OCI-M2 (cell line): ENCODE measurements at regions not wholly inside any gene's neighbourhood (a gene's known extent, or its start where the extent isn't known, plus 50 kb on each side); places are given as distances from the start of the nearest gene placed in this dataset.

Experiments
- DNase-seq: peaks from one replicate; lab custom pipeline; 2025; ENCODE audit not compliant: unreplicated experiment; lab: John Stamatoyannopoulos, UW

DNA sequence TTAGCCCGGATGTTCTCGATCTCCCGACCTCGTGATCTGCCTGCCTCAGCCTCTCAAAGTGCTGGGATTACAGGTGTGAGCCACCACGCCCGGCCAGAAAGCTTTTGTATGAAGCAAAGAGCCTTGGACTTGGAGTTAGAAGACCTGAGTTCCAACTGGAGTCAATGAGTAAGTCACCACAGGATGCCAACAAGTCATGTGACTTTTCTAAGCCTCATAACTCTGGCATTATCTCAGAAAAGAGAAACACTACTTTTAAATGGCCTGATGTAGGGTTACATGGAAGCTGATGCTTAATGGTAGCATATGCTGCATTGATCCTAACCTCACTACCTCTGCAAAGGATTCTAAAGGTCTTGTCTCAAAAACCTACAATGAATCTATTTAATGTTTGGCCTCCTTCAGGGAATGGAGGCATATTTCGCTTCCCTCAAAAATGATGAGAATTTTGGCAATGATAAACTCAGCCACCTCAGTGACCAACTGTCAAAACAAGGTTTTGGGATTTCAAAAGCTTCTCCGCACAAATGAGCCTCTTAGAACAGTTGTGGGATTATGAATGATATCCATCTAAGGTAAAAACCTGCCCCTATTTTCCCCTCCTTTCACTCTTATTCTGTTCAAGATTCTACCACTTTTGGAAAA lies 236.8 kb downstream of the ACTL7B start:
- no peak for DNase-seq

DNA sequence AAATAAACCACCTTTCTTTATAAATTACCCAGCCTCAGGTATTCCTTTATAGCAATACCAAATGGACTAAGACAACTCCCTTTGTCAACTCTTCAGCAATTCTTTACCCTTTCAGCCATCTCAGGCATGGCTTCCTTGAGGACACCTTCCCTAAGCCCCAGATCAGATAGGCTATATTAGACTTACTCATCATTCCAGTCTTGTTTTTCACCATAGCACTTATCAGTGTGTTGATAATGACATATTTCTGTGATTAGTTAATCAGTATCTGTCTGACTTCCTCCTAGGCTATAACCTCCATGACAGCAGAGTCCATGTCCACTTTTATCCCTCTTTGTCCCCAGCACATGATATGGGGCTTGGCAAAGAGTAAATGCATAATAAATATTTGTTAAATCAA lies 238.1 kb downstream of the ACTL7B start:
- no peak for DNase-seq

DNA sequence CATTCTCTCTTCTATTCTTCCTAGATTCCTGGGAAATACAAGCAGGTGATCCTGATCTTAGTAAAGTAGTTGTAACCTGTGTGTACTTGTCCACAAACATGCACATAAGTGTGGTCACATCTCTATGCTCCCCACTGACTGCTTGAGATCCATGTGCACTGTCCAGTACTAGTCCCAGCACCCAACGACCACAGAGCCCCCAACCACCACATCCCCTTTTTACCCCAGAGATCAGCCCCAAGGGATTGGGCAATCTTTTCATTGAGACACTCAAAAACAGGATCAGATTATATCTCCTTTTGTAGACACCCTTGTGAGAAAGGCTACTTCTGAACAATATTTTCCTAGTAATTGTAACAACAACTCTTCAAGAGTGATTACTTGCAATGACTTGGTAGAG lies 240.6 kb downstream of the ACTL7B start:
- DNase-seq, result no peak

DNA sequence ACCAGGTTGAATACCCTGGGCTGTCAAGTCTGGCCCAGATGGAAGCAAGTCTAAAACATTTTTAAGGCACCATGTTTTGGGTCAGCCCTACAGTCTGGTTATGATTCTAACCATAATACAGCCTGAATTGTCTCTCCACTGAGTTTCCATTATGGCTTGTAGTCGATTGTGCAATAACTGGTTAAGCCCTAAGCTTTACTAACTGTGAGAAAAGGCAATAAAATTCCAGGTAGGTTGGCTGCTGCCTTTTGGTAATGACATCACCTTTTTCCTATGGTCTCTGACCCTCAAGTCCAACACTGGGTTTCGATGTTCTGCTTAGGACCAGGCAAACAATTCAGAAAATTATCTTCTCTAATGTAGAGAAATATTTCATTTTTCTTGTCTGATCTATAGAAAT lies 243.3 kb downstream of the ACTL7B start:
- DNase-seq, result no peak

DNA sequence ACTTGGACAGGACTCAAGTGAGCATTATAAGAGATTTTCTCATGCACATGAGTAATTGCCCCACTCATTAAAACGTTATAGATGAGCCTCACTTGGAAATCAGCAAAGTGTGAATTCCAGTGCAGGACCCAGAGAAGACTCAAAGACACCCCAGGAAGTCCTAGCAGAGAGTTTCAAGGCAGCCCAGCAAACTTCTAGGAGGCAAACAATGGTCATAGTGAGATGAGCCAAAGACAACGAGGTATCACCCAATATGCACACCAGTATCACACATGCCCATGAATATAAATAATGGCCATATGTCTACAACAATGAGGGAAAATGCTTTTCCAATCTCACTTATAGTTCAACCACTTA lies 245.9 kb downstream of the ACTL7B start:
- no peak for DNase-seq

DNA sequence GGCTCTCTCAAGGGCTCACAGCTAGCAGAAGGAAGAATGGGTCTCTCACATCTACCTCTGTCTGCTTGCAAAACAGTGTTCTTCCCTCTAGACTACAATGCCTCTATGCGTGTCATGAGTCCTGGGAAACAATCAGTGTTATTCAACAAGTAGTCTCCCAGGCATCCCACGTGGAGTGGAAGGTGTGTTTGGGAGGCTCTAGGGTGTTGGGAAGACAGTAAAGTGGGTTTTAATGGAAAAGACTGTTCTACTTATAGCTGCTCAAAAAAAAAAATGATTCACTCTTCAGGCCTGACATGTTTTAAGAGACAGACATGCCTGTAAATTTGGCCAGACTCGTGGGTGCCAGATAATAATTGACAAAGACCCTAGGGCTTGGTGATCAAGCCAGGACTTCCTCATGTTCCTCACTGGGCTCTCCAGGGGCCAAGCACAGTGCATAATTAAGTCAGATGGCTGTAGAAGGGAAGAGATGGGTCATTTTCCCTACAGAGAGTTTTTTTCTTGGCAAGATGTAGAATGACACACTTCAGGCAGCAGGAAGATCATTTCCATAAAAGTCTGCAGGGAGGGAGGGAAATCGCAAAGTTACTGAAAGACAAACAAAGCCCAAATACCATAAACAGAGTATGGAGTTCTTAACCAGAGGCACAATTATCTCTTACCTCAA lies 246.4 kb downstream of the ACTL7B start:
- DNase-seq, result no peak

DNA sequence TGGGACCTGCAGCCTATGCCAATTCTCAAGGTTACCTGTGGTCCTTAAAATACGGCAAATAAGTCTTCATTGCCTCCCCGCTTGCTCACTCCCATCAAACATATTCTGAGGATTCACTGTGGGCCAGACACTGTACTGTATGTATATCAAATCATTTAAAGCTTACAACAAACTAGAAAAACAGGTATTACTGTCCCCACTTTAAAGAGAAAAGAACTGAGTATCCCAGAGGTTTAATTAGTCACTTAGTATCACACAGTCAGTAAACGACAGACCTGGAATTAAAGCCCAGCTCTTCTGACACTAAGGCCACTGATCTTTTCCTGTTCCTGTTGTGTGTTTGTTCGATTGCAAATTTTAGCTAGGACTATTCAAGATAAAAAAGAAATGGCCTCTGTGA lies 248.2 kb downstream of the ACTL7B start:
- DNase-seq, result no peak

DNA sequence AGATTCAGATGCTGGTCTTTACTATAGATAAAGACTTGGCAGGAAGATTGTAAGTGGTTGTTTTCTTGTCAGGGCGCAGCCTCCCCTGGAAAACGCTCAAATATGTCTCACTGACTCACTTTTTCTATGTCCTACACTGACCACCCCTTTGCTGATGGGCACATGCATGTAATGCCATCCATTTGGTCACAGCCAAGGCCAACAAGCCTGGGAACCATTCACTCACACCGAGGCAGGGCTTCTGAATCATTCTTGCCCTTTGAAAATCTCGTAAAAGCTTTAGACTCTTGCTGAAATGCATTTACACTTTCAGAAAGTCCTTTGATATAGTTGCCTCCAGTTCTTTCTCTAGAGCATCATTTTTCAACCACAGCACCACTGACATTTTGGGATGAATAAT lies 249.4 kb downstream of the ACTL7B start:
- no peak for DNase-seq

DNA sequence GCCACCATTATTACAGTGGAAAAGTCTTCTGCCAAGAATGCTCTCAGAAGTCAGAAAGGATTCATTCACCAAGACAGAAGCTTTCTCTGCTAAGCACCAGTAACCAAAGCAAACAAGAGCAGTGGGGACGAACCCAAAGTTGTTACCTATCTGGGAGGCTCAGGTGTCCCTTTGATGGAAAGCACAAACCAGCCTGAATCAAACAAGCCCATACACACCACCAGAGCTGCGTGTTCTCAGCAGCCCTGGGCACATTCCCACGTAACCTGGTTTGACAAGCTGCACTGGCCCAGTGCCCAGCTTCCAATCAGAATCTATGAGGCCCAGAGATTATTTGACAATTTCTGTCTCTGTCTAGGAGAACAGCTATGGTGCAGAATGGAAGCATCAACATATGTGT lies 252.6 kb downstream of the ACTL7B start:
- DNase-seq, result no peak

DNA sequence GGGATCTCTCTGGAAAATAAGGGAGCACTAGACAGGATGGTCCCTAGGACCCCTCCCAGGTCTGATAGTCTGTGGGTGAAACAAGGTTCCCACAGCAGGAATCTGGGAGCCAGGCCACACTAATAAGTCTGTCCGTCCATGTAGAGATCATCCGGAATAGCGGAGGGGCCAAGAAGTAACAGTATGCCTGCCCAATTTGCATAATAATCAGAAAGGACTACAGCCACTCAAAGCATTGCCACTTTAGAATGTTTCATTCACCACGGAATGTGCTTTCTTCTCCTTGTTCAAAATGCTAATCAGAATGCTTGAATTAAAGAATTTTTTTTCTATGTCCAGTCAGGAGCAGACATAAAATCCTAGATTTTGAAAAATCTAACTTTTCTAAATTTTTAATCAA lies 254.9 kb downstream of the ACTL7B start:
- no peak for DNase-seq

DNA sequence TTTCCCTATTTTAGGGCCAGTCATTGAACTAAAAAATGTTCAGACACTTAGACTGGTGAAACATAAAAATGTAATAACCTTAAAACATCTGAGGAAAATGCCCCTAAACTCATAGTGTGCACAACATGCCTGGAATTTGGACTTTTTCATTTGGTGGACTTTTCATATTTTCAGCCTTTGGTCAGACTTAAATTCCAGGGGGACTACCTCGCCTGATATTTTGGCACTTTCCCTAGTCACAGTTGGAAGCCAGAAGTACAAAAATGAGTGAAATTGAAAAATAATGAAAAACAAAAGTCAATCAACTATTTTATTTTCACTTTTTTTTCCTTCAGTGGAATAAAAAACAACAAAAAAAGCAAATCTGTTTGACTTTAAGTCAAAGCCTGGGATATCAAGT lies 256.2 kb downstream of the ACTL7B start:
- DNase-seq, result no peak

DNA sequence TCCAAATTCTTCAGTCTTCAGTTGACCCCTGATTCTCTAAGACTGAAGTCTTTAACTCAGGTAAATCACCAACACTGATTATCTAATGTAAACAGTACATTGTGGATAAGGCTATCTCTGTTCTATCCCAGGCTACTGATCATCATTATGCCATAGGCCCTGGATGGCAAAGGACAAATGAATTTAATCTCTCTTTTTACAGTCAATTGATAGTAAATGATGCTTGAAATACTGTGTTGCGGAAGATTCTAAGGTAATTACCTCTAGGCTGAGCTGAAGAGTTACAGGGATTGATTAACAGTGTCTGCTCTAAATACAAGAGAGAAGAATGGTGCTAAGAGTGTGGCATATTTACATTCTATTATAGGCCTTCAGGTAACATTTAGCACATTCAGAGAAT lies 264.7 kb downstream of the ACTL7B start:
- DNase-seq, result no peak

DNA sequence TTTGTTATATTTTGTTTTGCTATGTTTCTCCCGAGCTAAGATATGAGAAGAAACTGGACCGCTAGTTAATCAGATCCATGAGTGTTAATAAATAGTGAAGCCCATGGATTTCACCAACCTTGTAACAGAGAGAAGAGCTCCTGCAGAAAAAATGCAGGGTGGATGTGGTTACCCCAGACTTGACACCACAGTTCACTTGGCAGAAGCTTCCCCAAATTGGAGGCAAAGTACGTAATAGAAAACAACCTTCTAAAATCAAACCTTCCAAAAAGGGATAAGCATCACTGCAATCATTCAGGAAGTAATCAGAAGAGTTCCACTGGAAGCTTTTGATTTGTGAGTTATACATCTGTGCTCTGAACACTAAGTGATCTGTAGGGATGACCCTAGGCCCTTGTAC lies 267.5 kb downstream of the ACTL7B start:
- no peak for DNase-seq

DNA sequence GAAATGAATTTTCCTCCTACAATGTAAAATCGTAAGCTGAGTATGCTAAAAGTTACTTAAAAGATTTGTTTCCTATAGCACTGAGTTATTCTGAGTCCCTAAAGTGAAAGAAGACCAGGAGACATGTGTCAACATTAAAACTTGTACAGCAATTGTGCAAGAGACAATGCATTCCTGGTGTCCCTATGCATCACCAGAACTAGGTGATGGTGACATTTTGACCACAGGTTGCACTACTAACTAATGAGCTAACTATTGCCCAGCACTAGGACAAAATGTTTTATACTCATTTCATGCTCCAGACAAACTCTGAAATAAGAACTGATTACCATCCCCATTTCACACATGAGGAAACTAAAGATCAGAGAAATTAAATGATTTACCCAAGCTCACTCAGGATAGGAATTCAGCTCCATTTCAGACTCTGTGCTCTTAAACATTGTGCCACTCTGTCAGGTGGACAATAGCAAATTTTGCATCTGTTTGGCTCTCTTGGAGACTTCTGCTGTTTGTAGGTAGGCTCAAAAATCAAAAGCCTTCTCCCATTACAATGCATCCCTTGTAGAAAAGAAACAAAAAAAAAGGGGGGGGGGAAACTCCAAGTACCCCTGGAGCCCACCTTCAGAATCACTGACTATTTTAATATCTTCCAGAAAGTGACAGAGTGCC lies 269.2 kb downstream of the ACTL7B start:
- no peak for DNase-seq

DNA sequence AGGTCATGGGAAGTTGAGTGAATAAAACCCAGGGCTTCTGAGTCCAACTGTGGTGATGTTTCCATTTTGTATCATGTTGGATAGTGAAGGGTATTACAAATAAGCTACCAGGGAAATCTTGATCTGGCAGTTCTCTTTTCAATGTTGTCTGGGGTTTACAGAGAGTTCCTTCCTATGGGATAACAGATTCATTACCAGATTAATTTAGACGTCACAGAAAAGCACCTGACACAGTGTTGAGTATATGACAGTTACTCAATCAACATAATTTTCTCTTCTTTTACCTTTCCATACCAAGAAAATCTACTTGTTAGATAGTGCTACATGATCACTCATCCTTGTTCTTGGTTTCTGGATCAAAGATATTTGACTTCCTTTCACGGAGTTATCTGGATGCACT lies 270.9 kb downstream of the ACTL7B start:
- DNase-seq, result no peak

DNA sequence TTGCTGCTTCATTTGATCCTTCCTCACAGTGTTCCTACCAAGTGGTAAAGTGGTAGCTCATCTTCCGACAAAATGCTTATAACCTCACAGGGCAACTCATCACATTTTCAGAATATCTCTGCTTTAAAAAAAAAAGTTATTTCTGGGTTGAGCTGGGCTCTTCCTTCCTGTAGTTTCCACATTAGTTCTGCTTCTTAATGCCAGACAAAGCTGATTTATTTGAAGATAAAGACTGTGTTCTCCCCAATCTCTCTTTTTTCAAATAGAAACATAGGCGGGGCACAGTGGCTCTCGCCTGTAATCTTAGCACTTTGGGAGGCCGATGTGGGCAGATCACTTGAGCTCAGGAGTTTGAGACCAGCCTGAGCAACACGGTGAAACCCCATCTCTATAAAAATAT lies 273.1 kb downstream of the ACTL7B start:
- no peak for DNase-seq

DNA sequence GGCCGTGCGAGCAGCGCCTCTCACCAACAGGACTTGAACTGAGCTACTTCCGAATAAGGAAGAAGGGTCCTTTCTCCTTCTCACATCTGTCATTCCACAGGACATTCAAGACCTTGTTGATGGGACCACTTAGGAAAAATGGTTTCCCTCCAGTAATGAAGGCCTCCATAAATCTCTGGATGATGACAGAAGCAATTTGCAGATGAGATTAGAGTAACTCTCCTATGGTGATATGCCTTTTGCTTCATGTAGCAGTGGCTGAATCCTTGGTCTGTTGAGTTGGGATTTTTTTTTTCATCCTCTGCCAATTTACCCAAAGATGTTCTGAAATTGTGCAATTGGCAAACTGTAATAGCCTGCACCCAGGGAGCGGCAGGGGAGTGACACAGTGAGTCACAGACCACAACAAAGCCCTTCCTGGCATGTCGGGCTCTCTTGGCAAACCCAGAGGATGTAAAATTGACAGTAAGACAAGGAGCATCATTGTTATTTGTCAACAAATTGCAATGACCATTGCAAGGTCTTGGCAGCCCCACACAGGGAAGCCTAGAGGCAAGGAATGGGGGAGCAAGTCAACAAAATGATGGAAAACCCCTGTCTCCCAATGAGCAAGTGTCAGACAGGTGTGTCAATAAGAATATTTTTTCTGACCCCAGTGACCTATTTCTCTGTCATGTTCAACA lies 275.9 kb downstream of the ACTL7B start:
- no peak for DNase-seq

DNA sequence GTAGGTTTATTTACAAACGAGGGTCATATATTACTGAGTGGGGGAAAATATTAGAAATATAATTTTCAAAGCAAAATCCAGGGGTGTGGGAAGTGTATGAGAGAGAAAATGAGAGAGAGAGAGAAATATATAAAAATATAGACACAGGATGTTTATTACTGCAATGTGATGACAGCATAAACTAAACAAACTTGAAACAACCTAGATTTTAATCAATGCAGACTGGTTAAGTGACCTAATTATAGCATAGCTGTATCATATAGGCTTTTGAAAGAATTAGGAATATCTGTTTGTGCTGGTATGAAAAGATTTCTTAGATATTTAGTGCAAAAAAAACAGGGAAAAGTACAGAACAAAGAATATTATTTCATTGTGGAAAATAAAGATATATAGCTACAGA lies 280.5 kb downstream of the ACTL7B start:
- DNase-seq, result no peak

DNA sequence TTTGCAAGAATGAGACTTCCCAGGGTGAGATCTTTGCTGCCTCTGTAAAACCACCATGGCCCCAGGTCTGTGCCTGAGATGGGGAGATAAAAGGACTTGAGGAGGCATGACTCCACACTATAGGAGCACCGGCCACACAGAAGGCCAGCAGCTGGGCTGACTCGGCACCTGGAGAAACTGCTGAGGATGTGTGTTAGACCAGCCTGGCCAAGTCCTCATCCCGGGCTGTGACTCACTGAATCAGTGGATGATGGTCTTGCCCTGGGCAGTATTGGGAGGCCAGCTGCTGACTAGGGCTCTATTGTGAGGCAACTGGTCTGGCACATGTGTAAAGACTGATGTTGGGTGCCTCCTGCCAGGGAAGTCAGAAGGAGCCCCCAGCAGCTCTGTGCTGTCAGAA lies 286.2 kb downstream of the ACTL7B start:
- no peak for DNase-seq

DNA sequence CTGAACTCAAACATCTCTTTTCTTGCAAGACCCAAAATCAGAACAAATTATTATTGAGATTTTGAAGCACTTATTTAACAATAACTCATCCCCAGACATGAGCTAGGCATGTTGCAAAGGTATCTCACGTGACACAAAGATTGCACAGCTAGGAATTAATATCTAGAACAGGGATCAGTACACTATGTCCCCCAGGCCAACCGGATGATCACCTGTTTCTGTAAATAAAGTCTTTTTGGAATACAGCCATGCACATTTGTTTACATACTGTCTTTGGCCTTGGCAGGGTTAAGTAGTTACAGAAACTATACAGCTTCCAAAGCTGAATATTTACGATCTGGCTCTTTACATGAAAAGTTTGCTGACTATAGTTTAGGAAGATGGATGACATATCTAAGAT lies 287.7 kb downstream of the ACTL7B start:
- DNase-seq, result no peak

DNA sequence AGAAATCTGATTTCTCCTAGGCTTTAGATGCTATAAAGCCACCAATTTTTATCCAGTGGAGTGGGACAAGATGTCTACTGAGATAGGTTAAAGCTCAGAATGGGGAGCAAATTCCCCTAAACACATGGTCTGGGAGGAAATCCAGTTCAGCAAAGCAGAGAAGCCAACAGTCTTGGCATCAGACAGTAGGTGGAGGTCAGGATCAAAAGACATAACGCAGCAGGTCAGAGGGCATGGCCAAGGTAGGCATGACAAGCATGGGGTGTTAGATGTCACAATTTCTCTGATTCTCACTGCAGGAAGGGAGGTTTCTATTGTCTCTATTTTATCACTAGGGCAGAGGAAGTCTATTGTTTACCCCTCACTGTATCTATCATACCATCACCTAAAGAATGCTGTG lies 288.2 kb downstream of the ACTL7B start:
- no peak for DNase-seq
